Choroid plexus epithelial cell (primary cell): ENCODE measurements at regions not wholly inside any gene's neighbourhood (a gene's known extent, or its start where the extent isn't known, plus 50 kb on each side); places are given as distances from the start of the nearest gene placed in this dataset.
A peak's percentile ranks its signal among the peaks of the same experiment; 100 is the strongest.

Experiments used
- DNase-seq: peaks from one replicate; pipeline ENCODE4 v3.0.0-alpha.2; 2010; ENCODE audit warnings: low read depth
- H3K4me3 ChIP-seq: 2 replicates; pipeline ENCODE4 v1.5.1; 2011; ENCODE audit warnings: low read depth, mild to moderate bottlenecking, control low read depth, low read length, moderate library complexity
- CTCF ChIP-seq: conservative IDR thresholded peaks from 2 replicates; pipeline ENCODE4 v1.5.1; 2011; ENCODE audit warnings: low read depth, mild to moderate bottlenecking, control low read depth, inconsistent platforms, low read length, moderate library complexity

- H3K4me3 ChIP-seq, result no peak overlapping the region
- TF ChIP-seq CTCF, result no peak
- peak; percentile 33 for DNase-seq
These were observed 70.5 kb upstream of the GADD45A start for GRCh38 chr1:67614511-67614934.

DNA sequence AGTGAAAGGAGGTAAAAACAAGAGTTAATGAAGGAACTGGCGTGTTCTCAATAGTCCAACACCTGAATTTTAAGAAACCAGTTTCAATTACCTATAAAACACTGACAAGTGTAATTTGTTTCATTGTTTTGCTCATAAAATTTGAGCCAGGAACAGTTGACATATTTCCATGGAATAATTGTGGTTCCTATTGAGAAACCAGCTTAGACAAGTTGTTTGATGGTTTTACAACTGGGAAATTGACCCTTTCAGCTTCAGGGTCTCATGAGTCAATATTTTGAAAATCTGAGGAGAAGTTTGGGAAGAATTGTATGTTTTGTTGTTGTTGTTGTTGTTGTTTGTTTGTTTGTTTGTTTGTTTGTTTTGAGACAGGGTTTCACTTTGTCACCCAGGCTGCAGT lies 69.1 kb upstream of the GADD45A start:
- no peak overlapping the region for H3K4me3 ChIP-seq
- no peak for TF ChIP-seq CTCF
- DNase-seq, result no peak

- no peak overlapping the region for H3K4me3 ChIP-seq
- no peak for DNase-seq
- TF ChIP-seq CTCF, result no peak
These were observed 68.5 kb upstream of the GADD45A start for GRCh38 chr1:67616394-67616985.

GRCh38 chr1:67618285-67619018 lies 66.5 kb upstream of the GADD45A start:
- DNase-seq, result peak; percentile 96
- TF ChIP-seq CTCF, result no peak
- no peak overlapping the region for H3K4me3 ChIP-seq

DNA sequence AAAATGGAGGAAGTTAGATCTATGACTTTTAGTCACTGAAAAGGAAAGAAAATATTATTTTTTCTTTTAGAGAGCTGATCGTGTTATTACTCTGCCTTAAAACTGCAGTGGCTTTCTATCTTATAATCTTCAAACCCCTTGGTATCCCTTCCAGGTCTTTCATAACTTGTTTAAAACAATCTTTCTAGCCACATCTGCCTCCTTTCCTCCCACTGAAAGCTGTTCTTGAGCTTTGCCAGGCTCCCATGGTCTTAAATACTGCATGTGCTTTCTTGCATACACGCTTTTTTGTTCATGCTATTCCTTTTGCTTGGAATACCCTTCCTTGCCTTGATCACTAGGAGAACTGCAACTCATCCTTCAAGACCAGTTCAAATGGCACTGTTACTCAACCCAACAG lies 65.9 kb upstream of the GADD45A start:
- no peak for TF ChIP-seq CTCF
- no peak overlapping the region for H3K4me3 ChIP-seq
- peak; percentile 34 for DNase-seq

DNA sequence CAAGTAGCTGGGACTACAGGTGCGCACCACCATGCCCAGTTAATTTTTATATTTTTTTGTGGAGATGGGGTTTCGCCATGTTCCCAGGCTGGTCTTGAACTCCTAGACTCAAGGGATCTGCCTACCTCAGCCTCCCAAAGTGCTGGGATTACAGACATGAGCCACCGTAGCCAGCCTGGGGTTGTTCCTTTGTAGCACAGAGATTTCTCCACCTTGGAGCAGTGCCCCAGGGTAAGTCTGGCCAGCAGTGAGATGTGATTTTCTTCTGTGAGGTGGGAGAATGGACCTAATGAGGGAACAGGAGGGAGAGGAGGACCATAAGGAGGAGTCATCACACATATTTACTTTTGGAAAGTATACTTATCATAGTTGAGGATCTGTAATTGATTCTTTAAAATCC lies 61.1 kb upstream of the GADD45A start:
- TF ChIP-seq CTCF, result no peak
- DNase-seq, result no peak
- H3K4me3 ChIP-seq, result no peak overlapping the region

GRCh38 chr1:67624680-67625079 lies 60.3 kb upstream of the GADD45A start:
- no peak for DNase-seq
- no peak for TF ChIP-seq CTCF
- H3K4me3 ChIP-seq, result no peak overlapping the region
